HepG2 (cell line): ENCODE measurements at regions not wholly inside any gene's neighbourhood (a gene's known extent, or its start where the extent isn't known, plus 50 kb on each side); places are given as distances from the start of the nearest gene placed in this dataset.

Source experiments
- ATAC-seq: fragments of 200-7000 bp; cut with Tn5 transposase; 3 replicates; pipeline ENCODE4 v1.9.1; 2020; ENCODE audit warnings: mild to moderate bottlenecking, moderate library complexity
- BruUV-seq: library from RNA; stranded (reverse); fragments of 400-500 nt; replicated peaks from 2 replicates; lab custom pipeline; 2021; lab: Mats Ljungman, UMichigan
- CTCF ChIA-PET: fragments of 300-600 bp; formaldehyde crosslinking; extraction: SDS; loops from one replicate; lab custom pipeline; 2021; ENCODE audit warnings: low total read pairs, inconsistent platforms, low intra/inter-chr PET ratio; lab: Yijun Ruan, JAX
- POLR2A ChIA-PET: fragments of 350-600 bp; sonication (Branson Sonifier 250); formaldehyde crosslinking; loops from one replicate; lab custom pipeline; 2020; ENCODE audit warnings: antibody characterized with exemption, inconsistent platforms; lab: Yijun Ruan, JAX
- DNase-seq: peaks from one replicate; pipeline ENCODE4 v3.0.0-alpha.2; 2015; ENCODE audit warnings: low spot score
- FAIRE-seq: peaks from 3 replicates; lab custom pipeline; 2011; peaks lifted over from hg19 to GRCh38; lab: Jason Lieb, UNC
- H2AFZ ChIP-seq: one replicate; pipeline ENCODE4 v1.6.1; 2011; ENCODE audit warnings: low read length, inconsistent platforms
- H3K27ac ChIP-seq: fragments of 300-600 bp; 3 replicates; pipeline ENCODE4 v1.8.0; 2011; ENCODE audit warnings: mixed run types, mild to moderate bottlenecking, mixed read lengths, low read length, inconsistent platforms; ENCODE audit not compliant: insufficient read depth; ENCODE audit errors: extremely low read length
- H3K27me3 ChIP-seq, 2 experiments: fragments of 200-600 bp in 1 of 2; 2 replicates in 1 of 2; 3 replicates in 1 of 2; pipeline versions ENCODE4 v1.6.0 to v1.8.0; 2011; ENCODE audit warnings: low read length in 2 of 2, mild to moderate bottlenecking in 2 of 2, moderate library complexity in 2 of 2, inconsistent platforms in 1 of 2; ENCODE audit not compliant: insufficient read depth in 2 of 2, control insufficient read depth in 1 of 2
- H3K36me3 ChIP-seq, 2 experiments: fragments of 200-600 bp in 1 of 2; replicated peaks in 1 of 2; 2 replicates in 1 of 2; 3 replicates in 1 of 2; pipeline versions ENCODE4 v1.5.1 to v1.8.0; 2011; ENCODE audit warnings: low read length in 2 of 2, inconsistent platforms in 1 of 2; ENCODE audit not compliant: insufficient read depth in 2 of 2, control insufficient read depth in 1 of 2
- H3K4me1 ChIP-seq: 2 replicates; pipeline ENCODE4 v1.5.1; 2012; ENCODE audit warnings: low read length, inconsistent platforms; ENCODE audit not compliant: insufficient read depth
- H3K4me2 ChIP-seq: 2 replicates; pipeline ENCODE4 v1.6.0; 2011; ENCODE audit warnings: low read depth, low read length, inconsistent platforms
- H3K4me3 ChIP-seq, 3 experiments: fragments of 200-600 bp in 1 of 3; sonication (generic), shearing (Covaris generic) in 1 of 3; replicated peaks in 1 of 3; 2 replicates each; pipeline ENCODE4 v1.5.1; 2011 to 2016; ENCODE audit warnings: low read length in 3 of 3, inconsistent platforms in 2 of 3, low read depth in 2 of 3, mild to moderate bottlenecking in 2 of 3, control low read depth in 1 of 3, mixed read lengths in 1 of 3; ENCODE audit not compliant: insufficient read depth in 1 of 3
- H3K79me2 ChIP-seq: one replicate; pipeline ENCODE4 v1.6.1; 2011; ENCODE audit warnings: low read length, inconsistent platforms; ENCODE audit not compliant: insufficient read depth
- H3K9ac ChIP-seq: 2 replicates; pipeline ENCODE4 v1.6.0; 2011; ENCODE audit warnings: mild to moderate bottlenecking, low read depth, low read length, inconsistent platforms; ENCODE audit not compliant: insufficient read depth
- H3K9me3 ChIP-seq: 2 replicates; pipeline ENCODE4 v1.5.1; 2012; ENCODE audit warnings: mild to moderate bottlenecking, low read length
- H4K20me1 ChIP-seq: 2 replicates; pipeline ENCODE4 v1.6.0; 2011; ENCODE audit warnings: inconsistent platforms, mild to moderate bottlenecking, low read length, moderate library complexity; ENCODE audit not compliant: insufficient read depth
- AHR ChIP-seq: IDR thresholded peaks from 2 replicates; pipeline ENCODE4 v1.6.1; 2018; ENCODE audit warnings: missing genetic modification reagents, missing compliant biosample characterization
- MXD4 ChIP-seq: IDR thresholded peaks from 2 replicates; pipeline ENCODE4 v1.6.1; 2016; ENCODE audit warnings: mild to moderate bottlenecking, missing biosample characterization, missing genetic modification reagents
- NFE2 ChIP-seq: sonication (generic); formaldehyde crosslinking; IDR thresholded peaks from 2 replicates; pipeline ENCODE4 v1.4.0; 2020; ENCODE audit warnings: missing genetic modification reagents
- NR3C1 ChIP-seq: sonication (generic); formaldehyde crosslinking; IDR thresholded peaks from 2 replicates; pipeline ENCODE4 v1.4.0; 2020; ENCODE audit warnings: missing genetic modification reagents
- TBX2 ChIP-seq: sonication (generic); formaldehyde crosslinking; IDR thresholded peaks from 2 replicates; pipeline ENCODE4 v1.5.0; 2020; ENCODE audit warnings: missing genetic modification reagents, mild to moderate bottlenecking, borderline replicate concordance
- ZBTB20 ChIP-seq: sonication (generic); formaldehyde crosslinking; IDR thresholded peaks from 2 replicates; pipeline ENCODE4 v1.8.1; 2023; ENCODE audit warnings: missing genetic modification reagents, low read depth, mild to moderate bottlenecking, borderline replicate concordance
- ZNF549 ChIP-seq: sonication (generic); formaldehyde crosslinking; IDR thresholded peaks from 2 replicates; pipeline ENCODE4 v1.5.0; 2020; ENCODE audit warnings: missing genetic modification reagents
- ZNF777 ChIP-seq: sonication (generic); formaldehyde crosslinking; IDR thresholded peaks from 2 replicates; pipeline ENCODE4 v1.4.0; 2020; ENCODE audit warnings: missing genetic modification reagents
- WGBS: methylation state at CpG from one replicate; pipeline ENCODE4 v1.1.6; 2017; ENCODE audit warnings: low lambda C conversion rate; 5-methylcytosine and 5-hydroxymethylcytosine counted together
- in situ Hi-C: cut with HindIII; loops from 2 replicates; pipeline ENCODE4 v1.10.0; 2017; ENCODE audit warnings: low pct_unique_long_range_greater_than_20kb; ENCODE audit not compliant: extremely low pct_ligation_motif_present
- intact Hi-C: fragments of 100-400 bp; cut with micrococcal nuclease; formaldehyde crosslinking; loops from one replicate; pipeline ENCODE4 v1.10.0; 2022; ENCODE audit not compliant: unreplicated experiment
- TF ChIP-seq, protein P1 (sequence below): sonication (generic); formaldehyde crosslinking; IDR thresholded peaks from 2 replicates; pipeline ENCODE4 v1.4.0; 2020; ENCODE audit warnings: missing genetic modification reagents
- TF ChIP-seq, protein P2 (sequence below): sonication (generic); formaldehyde crosslinking; IDR thresholded peaks from 2 replicates; pipeline ENCODE4 v1.5.1; 2020; ENCODE audit warnings: mild to moderate bottlenecking, missing genetic modification reagents, borderline replicate concordance
- TF ChIP-seq, protein P3 (sequence below), 2 experiments: sonication (generic) in 1 of 2; formaldehyde crosslinking in 1 of 2; IDR thresholded peaks; 2 replicates each; pipeline versions ENCODE4 v1.5.1 to v1.6.1; 2011 to 2020; ENCODE audit warnings: borderline replicate concordance in 1 of 2, low read depth in 1 of 2, low read length in 1 of 2, mild to moderate bottlenecking in 1 of 2, missing genetic modification reagents in 1 of 2, moderate library complexity in 1 of 2
- TF ChIP-seq, protein P4 (sequence below): sonication (generic); formaldehyde crosslinking; IDR thresholded peaks from 2 replicates; pipeline ENCODE4 v1.9.0; 2021; ENCODE audit warnings: missing genetic modification reagents, mild to moderate bottlenecking, borderline replicate concordance

DNA sequence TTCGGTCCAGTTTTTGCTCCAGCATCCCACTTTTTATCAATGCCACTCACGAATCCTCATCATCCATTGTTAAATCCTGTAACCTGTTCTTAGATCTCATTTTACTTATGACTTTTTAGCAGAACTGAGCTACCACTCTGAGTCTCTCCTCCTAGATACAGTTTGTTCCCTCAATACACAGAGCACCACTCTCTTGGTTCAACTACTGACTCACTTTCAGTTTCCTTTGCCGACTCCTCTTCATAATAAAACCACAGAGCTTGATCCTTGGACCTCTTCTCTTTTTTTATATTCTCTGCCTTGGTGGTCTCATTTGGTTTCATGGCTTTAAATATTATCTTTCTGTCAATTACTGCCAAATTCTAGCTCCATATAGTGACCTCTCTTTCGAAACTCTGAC, 150.3 kb downstream of the SLITRK5 start:
- Histone ChIP-seq H3K79me2 (no peaks in the 10 kb centered on the region), H3K27ac (no peak overlapping the region), H3K4me3 (no peak overlapping the region), H3K4me2 (no peak overlapping the region), H4K20me1 (no peaks in the 10 kb centered on the region), H3K9ac (no peak overlapping the region)
- POLR2A ChIA-PET: no interaction called here
- no peak for ATAC-seq
- FAIRE-seq: no peak
- CTCF ChIA-PET: no interaction called here
- intact Hi-C loops: no loop called here
- WGBS: 17% methylated on average over 4 of the region's 4 CpGs
- in situ Hi-C loops: no loop called here
- DNase-seq: no peak
- no TSS peak for BruUV-seq
- no peak for TF ChIP-seq MXD4
- no peak for TF ChIP-seq NR3C1 (CRISPR knock-in tag)
- no peak for TF ChIP-seq ZNF777 (CRISPR knock-in tag)
- no peak for TF ChIP-seq TBX2 (CRISPR knock-in tag)
- TF ChIP-seq, protein P1, sequence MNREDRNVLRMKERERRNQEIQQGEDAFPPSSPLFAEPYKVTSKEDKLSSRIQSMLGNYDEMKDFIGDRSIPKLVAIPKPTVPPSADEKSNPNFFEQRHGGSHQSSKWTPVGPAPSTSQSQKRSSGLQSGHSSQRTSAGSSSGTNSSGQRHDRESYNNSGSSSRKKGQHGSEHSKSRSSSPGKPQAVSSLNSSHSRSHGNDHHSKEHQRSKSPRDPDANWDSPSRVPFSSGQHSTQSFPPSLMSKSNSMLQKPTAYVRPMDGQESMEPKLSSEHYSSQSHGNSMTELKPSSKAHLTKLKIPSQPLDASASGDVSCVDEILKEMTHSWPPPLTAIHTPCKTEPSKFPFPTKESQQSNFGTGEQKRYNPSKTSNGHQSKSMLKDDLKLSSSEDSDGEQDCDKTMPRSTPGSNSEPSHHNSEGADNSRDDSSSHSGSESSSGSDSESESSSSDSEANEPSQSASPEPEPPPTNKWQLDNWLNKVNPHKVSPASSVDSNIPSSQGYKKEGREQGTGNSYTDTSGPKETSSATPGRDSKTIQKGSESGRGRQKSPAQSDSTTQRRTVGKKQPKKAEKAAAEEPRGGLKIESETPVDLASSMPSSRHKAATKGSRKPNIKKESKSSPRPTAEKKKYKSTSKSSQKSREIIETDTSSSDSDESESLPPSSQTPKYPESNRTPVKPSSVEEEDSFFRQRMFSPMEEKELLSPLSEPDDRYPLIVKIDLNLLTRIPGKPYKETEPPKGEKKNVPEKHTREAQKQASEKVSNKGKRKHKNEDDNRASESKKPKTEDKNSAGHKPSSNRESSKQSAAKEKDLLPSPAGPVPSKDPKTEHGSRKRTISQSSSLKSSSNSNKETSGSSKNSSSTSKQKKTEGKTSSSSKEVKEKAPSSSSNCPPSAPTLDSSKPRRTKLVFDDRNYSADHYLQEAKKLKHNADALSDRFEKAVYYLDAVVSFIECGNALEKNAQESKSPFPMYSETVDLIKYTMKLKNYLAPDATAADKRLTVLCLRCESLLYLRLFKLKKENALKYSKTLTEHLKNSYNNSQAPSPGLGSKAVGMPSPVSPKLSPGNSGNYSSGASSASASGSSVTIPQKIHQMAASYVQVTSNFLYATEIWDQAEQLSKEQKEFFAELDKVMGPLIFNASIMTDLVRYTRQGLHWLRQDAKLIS: no peak
- no peak for TF ChIP-seq ZBTB20 (CRISPR knock-in tag)
- TF ChIP-seq AHR (CRISPR knock-in tag): no peak
- TF ChIP-seq, protein P2, sequence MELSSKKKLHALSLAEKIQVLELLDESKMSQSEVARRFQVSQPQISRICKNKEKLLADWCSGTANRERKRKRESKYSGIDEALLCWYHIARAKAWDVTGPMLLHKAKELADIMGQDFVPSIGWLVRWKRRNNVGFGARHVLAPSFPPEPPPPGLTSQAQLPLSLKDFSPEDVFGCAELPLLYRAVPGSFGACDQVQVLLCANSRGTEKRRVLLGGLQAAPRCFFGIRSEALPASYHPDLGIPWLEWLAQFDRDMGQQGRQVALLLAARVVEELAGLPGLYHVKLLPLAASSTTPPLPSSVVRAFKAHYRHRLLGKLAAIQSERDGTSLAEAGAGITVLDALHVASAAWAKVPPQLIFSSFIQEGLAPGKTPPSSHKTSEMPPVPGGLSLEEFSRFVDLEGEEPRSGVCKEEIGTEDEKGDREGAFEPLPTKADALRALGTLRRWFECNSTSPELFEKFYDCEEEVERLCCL (CRISPR knock-in tag): no peak
- no peak for TF ChIP-seq ZNF549 (CRISPR knock-in tag)
- TF ChIP-seq, protein P3, sequence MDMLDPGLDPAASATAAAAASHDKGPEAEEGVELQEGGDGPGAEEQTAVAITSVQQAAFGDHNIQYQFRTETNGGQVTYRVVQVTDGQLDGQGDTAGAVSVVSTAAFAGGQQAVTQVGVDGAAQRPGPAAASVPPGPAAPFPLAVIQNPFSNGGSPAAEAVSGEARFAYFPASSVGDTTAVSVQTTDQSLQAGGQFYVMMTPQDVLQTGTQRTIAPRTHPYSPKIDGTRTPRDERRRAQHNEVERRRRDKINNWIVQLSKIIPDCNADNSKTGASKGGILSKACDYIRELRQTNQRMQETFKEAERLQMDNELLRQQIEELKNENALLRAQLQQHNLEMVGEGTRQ (IDR thresholded peaks at IDR 0.05; ENCODE audit: low read depth, low read length): no peak
- TF ChIP-seq, protein P3 (CRISPR knock-in tag; IDR thresholded peaks at IDR 0.05; ENCODE audit: borderline replicate concordance): no peak
- TF ChIP-seq, protein P4, sequence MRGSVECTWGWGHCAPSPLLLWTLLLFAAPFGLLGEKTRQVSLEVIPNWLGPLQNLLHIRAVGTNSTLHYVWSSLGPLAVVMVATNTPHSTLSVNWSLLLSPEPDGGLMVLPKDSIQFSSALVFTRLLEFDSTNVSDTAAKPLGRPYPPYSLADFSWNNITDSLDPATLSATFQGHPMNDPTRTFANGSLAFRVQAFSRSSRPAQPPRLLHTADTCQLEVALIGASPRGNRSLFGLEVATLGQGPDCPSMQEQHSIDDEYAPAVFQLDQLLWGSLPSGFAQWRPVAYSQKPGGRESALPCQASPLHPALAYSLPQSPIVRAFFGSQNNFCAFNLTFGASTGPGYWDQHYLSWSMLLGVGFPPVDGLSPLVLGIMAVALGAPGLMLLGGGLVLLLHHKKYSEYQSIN (CRISPR knock-in tag): no peak
- no peak for TF ChIP-seq NFE2
- TF ChIP-seq, all 625 proteins: peak for 0
- Histone ChIP-seq H2AFZ (no peak overlapping the region), H3K27me3 (no peaks in the 10 kb centered on the region), H3K4me1 (no peaks in the 10 kb centered on the region), H3K36me3 (no peaks in the 10 kb centered on the region), H3K9me3 (no peaks in the 10 kb centered on the region)
